ENCODE measurements at regions not wholly inside any gene's neighbourhood (a gene's known extent, or its start where the extent isn't known, plus 50 kb on each side); places are given as distances from the start of the nearest gene placed in this dataset.
A peak's percentile ranks its signal among the peaks of the same experiment; 100 is the strongest.
"Not testable (repeated sequence)": the region's sequence is repeated elsewhere in the genome, so short reads cannot be mapped to it uniquely, and the experiment has no call there.

- Histone ChIP-seq H3K4me2 (no peak overlapping the region), H3K4me1 (replicated peaks; ENCODE audit: insufficient read depth) (no peaks in the 10 kb centered on the region), H3K9me3 (ENCODE audit: insufficient read depth, low read depth) (no peaks in the 10 kb centered on the region), H2AFZ (no peak overlapping the region), H3K27ac (no peak overlapping the region), H3K9me2 (ENCODE audit: insufficient read depth) (no peaks in the 10 kb centered on the region), H3K4me3 (no peak overlapping the region), H3F3A (ENCODE audit: insufficient read depth, low read depth) (no peaks in the 10 kb centered on the region), H3K27me3 (ENCODE audit: insufficient read depth, low read depth) (peaks cover 87% of the 10 kb centered on the region), H3K36me3 (ENCODE audit: low read depth) (no peaks in the 10 kb centered on the region), H4K20me1 (ENCODE audit: insufficient read depth) (no peaks in the 10 kb centered on the region), H3K79me2 (ENCODE audit: low read depth) (no peaks in the 10 kb centered on the region)
- intact Hi-C loops (cut with micrococcal nuclease; ENCODE audit: unreplicated experiment), result no loop called here
- ChIA-PET POLR2A (ENCODE audit: unreplicated experiment) (interaction anchor here (0.6 kb wide), 1 partner anchor 37 kb away, joined by 4 read pairs; no protein-coding TSS in a partner anchor), CTCF (no interaction called here)
- DNase-seq, result no peak
- no TSS peak for BruUV-seq (replicated peaks)
- TF ChIP-seq EZH2 (IDR thresholded peaks at IDR 0.05; ENCODE audit: low read depth), result peak; percentile 23; the same call in 1 of the 2 replicates
- TF ChIP-seq, protein P1, sequence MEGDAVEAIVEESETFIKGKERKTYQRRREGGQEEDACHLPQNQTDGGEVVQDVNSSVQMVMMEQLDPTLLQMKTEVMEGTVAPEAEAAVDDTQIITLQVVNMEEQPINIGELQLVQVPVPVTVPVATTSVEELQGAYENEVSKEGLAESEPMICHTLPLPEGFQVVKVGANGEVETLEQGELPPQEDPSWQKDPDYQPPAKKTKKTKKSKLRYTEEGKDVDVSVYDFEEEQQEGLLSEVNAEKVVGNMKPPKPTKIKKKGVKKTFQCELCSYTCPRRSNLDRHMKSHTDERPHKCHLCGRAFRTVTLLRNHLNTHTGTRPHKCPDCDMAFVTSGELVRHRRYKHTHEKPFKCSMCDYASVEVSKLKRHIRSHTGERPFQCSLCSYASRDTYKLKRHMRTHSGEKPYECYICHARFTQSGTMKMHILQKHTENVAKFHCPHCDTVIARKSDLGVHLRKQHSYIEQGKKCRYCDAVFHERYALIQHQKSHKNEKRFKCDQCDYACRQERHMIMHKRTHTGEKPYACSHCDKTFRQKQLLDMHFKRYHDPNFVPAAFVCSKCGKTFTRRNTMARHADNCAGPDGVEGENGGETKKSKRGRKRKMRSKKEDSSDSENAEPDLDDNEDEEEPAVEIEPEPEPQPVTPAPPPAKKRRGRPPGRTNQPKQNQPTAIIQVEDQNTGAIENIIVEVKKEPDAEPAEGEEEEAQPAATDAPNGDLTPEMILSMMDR (conservative IDR thresholded peaks at IDR 0.05), result no peak
Observed at GRCh38 chr1:38727684-38728584, 131.6 kb downstream of the RRAGC start.

DNA sequence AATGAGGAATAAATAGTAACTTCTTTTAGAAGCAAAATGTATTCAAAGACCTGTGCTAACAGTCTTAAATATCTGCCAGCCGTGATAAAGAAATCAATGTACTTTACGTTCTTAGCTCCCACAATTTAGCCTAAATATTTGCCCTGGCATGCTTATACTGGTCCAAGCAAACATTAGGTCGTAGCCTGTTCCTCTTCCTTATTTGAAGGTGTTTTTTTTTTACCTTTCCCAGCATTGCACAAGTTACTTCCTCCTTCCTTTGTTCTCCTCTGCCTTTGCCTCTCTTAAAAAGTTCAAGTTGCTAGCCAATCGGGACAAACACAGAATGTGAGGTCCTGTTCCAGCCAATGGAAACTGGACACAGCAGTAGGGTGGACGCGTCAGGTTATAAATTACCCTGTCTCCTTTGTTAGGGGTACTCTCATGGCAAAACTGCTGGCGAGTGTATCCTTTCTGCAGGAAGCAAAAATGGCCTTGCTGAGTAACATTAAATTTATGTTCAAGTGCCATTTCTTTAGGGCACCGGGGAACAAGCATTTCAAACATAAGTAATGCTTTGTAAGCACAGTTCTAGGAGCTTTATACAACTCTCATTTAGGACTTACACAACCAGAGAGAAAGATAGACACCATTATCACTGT, 134.1 kb downstream of the RRAGC start:
- POLR2A ChIA-PET (ENCODE audit: unreplicated experiment), result interaction anchor here (0.6 kb wide), 1 partner anchor 1599 kb away, joined by 4 read pairs; no protein-coding TSS in a partner anchor
- BruUV-seq (replicated peaks); H3K79me2 ChIP-seq (ENCODE audit: low read depth); intact Hi-C loops (cut with micrococcal nuclease; ENCODE audit: unreplicated experiment); H3K4me2 ChIP-seq; H4K20me1 ChIP-seq (ENCODE audit: insufficient read depth); H3K4me3 ChIP-seq; H3K9me2 ChIP-seq (ENCODE audit: insufficient read depth); H3K27ac ChIP-seq; H3K4me1 ChIP-seq (replicated peaks; ENCODE audit: insufficient read depth); CTCF ChIA-PET; H3F3A ChIP-seq (ENCODE audit: insufficient read depth, low read depth); H3K9me3 ChIP-seq (ENCODE audit: insufficient read depth, low read depth); DNase-seq; H3K36me3 ChIP-seq (ENCODE audit: low read depth); H2AFZ ChIP-seq: not testable (repeated sequence)
- peaks cover 89% of the 10 kb centered on the region for H3K27me3 ChIP-seq (ENCODE audit: insufficient read depth, low read depth)

DNA sequence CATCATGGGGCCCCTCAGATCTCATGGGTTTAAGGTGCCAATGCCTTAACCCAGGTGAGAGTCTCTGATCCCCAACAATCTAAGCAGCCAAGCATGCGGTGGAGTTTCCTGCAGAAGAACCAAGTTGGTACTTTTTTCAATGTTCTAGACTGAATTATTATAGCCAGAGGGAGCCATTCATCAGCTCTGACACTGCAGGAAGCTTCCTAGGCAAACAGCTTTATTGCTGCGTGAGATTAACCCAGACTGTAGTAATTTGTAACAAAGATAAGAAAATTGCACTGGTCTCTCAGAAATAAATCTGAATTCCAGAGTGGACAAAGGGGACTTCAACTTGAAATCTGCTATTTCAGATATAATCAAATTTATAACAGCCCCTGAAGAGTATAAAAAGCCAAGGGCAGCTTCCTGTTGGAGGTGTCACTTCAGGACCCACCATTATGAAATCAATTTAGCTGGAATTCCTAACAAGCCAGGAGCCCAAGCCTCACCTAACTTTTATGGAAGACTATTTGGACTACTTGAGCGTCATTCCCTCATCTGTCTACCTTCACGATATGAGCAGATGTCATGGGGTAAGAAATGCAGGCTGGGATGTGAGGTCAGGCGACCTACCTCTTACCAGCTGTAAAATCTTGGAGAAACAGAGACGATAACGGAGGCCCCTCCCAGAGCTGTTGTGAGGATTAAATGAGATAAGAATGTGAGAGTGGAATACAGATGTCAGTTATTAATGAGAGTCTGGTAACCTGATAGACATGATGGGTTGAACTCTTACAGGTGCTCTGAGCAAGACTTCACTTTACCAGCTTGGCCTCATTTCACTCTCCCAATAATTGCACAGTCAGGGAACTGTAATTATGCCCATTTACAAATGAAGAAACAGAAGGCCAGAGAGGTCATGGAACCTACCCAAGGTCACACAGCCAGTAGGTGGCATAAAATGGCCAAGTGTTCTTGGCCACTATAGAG, 135.1 kb downstream of the RRAGC start:
- Histone ChIP-seq H3K4me3 (no peak overlapping the region), H3K9me2 (ENCODE audit: insufficient read depth) (no peaks in the 10 kb centered on the region), H3K27me3 (ENCODE audit: insufficient read depth, low read depth) (peaks cover 90% of the 10 kb centered on the region), H3K36me3 (ENCODE audit: low read depth) (no peaks in the 10 kb centered on the region), H2AFZ (no peak overlapping the region), H3K4me2 (no peak overlapping the region), H3K79me2 (ENCODE audit: low read depth) (no peaks in the 10 kb centered on the region), H3K27ac (no peak overlapping the region), H3F3A (ENCODE audit: insufficient read depth, low read depth) (no peaks in the 10 kb centered on the region), H3K4me1 (replicated peaks; ENCODE audit: insufficient read depth) (no peaks in the 10 kb centered on the region), H4K20me1 (ENCODE audit: insufficient read depth) (no peaks in the 10 kb centered on the region), H3K9me3 (ENCODE audit: insufficient read depth, low read depth) (no peaks in the 10 kb centered on the region)
- intact Hi-C loops (cut with micrococcal nuclease; ENCODE audit: unreplicated experiment), result no loop called here
- no peak for DNase-seq
- ChIA-PET CTCF (no interaction called here), POLR2A (ENCODE audit: unreplicated experiment) (no interaction called here)
- no TSS peak for BruUV-seq (replicated peaks)
- TF ChIP-seq EZH2 (IDR thresholded peaks at IDR 0.05; ENCODE audit: low read depth), result no peak
- TF ChIP-seq, protein P1 (conservative IDR thresholded peaks at IDR 0.05), result no peak

Measured in PC-9 (cell line).